HG03097 (cell line): ENCODE measurements at regions not wholly inside any gene's neighbourhood (a gene's known extent, or its start where the extent isn't known, plus 50 kb on each side); places are given as distances from the start of the nearest gene placed in this dataset.
A peak's percentile ranks its signal among the peaks of the same experiment; 100 is the strongest.
"Not testable (repeated sequence)": the region's sequence is repeated elsewhere in the genome, so short reads cannot be mapped to it uniquely, and the experiment has no call there.

Experiments
- ATAC-seq: cut with Tn5 transposase; IDR thresholded peaks from one replicate; pipeline ENCODE4 v1.9.1; 2021; ENCODE audit not compliant: unreplicated experiment, low FRiP score

DNA sequence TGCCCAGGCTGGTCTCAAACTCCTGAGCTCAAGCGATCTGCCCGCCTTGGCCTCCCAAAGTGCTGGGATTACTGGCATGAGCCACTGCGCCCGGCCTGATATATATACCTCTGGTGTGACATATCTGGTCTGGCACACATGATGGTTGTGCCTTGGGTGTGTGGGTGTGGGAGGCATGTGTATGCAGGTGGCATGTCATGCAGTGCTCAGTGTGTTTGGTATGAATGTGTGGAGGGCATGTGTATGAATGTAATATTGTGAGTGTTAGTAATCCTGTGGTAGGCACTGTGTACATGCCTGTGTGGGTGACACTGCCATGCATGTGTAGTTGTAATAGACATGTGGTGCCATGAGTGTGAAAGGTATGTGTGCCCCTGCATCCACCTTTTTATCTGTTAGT, 179.3 kb upstream of the GOT2 start:
- ATAC-seq, result no peak

DNA sequence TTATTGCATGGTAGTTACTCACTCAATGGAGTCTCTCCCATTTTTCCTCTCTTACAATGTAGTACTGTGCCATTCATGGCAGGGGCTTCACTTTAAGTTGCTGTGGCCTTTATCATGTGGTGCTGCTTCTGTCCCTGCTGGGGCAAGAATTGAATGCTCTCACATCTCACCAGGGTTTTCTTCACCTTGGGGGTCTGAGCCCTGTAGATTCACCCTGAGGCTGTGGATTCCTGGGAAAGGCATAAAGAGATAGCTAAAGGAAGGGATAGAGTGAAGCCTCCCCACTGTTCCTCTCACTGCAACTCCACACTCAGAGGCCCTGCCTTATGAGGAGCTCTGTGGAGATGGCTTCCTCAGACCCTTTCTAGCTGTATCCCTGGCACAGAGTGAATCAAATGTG, 178.5 kb upstream of the GOT2 start:
- no peak for ATAC-seq

DNA sequence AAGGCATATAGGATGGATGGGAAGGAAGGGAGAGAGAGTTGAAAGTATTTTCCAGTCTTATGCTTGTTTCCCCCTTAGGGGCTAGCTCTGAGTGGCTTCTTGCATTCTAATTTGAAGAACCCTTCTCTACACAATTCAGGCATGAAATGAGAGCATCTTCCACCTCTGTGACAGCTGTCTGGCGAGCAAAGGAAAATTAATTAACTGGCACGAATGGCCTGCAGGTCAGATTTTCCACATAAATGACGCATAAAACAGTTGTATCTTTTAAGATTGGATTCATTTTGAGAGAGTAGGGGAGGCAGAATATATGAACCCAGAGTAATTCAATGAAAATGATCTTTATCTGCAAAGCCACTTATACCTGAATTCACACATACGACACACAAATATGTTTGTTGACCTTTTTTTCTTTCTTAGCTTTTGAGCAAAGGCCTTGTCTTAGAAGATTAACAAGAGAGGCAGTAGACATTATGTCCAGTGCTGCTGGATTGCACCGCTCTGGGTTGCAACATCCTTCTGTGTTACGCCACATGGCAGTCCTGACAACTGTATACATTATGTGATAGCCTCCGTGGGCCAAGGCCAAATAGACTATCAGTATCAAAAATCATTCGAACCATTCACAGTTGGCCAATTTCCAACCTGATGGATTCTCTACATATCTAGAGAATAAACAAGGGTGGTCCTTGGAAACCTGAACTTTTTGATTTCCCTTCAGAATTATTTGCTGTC, 173.0 kb upstream of the GOT2 start:
- no peak for ATAC-seq

DNA sequence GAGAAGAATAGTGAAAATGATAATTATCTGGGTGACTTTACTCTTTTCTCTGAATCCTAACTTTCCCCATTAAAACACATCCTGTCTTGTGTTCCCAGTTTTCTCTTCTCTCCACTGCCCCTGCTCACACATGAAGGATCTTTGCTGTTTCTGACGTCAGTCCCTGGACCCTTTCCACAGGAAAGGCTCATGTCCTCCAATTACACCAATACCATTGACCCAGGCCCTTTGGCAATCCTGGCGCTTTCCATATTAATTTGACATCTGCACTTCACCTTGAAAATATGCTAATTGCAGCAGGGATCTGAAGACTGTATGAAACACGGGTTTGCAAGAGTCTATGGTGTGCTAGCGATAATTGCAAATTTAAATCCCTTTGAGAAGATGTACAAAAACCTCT, 170.2 kb upstream of the GOT2 start:
- ATAC-seq, result no peak

DNA sequence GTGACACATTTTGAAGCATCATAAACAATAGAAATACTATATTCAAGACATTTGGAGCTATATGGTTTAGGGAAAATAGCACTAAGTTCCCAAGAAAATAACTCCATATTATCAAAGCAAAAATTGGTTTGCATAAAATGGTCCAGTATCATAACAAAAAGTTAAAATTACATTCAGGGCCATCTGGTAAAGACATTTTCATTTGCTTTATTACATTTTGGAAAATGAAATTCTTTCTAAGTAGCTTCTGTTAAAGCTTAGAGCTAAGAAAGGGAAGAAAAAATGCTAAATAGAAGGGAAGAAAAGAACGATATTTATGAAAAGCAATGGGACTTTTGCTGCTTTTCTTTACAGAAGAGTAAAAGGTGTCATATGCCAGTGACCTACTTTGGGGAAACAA, 155.4 kb upstream of the GOT2 start:
- ATAC-seq, result no peak

DNA sequence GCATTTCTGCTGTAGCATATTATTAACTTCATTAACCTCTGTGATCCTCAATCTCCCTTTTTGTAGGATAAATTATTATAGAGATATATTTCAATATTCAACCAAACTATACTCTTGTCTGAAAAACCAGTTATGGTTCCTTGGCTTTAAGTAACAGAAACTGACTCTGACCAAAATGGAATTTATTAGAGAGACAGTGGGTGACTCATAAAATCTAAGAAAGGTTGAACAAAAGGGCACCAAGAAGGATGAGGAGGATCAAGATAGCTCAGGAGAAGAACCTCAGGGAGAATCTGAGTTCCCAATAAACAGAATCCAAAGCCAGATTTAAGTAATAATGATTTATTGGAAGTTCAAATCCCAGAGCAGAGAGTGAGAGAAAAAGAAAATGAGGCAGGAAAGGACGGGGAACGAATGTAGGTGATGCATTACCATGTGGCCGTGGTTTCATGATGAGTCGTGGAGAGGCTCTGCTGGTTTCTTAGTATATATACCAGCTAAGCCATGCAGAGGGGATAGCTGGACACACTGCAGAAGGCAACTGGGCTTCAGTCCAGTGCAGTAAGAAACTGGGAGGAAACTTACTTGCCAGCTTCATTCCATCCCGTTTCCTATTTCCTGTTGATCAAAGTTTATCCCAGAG, 151.5 kb upstream of the GOT2 start:
- peak; percentile 38 for ATAC-seq

DNA sequence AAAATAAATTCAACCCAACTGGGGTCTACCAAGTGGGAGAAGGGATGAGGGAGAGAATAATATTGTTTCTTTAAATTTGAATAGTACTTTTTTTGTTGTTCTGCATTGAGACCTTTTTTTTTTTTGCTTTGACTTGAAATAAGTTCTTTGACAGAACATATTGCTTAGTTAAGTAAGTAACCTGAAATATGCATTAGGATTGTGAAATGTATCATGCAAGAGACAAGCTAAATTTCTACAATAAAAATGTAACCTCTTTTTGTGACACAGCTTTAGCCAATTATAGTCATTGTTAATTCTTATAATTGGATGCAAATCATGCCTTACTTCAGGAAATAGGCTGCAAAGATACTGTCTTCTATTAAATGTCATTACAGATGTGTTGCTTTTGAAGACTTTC, 150.0 kb upstream of the GOT2 start:
- no peak for ATAC-seq

DNA sequence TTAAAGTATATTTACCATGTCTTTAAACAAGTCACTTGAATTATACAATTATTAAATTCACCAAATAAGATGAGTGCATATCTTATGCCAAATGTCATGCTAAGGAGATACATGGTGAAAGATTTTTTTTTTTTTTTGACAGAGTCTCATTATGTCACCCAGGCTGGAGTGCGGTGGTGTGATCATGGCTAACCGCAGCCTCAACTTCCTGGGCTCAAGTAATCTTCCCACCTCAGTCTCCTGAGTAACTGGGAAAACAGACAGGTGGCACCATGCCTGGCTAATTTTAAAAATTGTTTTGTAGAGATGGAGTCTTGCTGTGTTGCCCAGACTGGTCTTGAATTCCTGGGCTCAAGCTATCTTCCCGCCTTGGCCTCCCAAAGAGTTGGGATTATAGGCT, 149.0 kb upstream of the GOT2 start:
- ATAC-seq, result no peak

DNA sequence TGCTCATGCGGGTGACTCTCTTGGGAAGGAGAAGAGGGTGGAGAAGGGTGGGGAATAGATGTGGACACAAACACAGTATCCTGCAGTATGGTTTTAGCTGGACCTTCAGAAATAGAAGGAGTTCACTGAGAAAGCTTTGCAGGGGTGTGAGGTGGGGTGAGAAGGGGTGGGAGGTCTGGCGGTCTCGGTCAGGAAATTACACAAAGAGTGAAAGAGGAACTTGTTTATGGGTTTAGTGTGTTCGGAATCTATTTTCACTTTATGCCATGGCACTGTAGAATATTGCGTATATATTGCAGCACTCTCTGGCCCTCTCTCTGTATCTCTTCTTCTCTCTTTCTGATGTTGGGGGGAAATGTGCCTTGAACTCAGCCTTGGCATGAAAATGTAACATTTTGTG, 148.2 kb upstream of the GOT2 start:
- ATAC-seq, result peak; percentile 97

DNA sequence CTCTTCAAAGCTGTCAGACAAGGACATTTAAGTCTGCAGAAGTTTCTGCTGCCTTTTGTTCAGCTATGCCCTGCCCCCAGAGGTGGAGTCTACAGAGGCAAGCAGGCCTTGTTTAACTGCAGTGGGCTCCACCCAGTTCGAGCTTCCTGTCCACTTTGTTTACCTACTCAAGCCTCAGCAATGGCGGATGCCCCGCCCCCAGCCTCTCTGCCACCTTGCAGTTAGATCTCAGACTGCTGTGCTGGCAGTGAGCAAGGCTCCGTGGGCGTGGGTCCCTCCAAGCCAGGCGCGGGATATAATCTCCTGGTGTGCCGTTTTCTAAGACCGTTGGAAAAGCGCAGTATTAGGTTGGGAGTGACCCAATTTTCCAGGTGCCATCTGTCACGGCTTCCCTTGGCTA, 144.5 kb upstream of the GOT2 start:
- not testable (repeated sequence) for ATAC-seq

DNA sequence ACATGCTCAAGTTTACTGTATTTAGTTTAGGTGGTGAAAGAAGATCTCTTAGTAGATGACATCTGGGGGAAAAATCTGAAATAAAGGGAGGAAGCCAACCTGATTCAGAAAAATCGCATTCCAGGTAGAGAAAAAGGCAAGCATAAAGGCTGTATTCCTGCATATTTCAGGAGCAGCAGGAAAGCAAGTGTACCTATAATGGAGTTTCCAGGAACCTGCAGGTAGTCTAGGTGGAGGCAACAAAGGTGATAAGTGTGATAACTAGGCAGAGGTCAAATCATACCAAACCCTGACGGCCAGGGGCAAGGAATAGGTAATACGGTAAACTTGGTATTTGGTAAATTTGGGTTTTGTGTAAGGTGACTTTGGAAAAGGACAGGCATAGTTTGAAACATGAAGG, 132.8 kb upstream of the GOT2 start:
- no peak for ATAC-seq

DNA sequence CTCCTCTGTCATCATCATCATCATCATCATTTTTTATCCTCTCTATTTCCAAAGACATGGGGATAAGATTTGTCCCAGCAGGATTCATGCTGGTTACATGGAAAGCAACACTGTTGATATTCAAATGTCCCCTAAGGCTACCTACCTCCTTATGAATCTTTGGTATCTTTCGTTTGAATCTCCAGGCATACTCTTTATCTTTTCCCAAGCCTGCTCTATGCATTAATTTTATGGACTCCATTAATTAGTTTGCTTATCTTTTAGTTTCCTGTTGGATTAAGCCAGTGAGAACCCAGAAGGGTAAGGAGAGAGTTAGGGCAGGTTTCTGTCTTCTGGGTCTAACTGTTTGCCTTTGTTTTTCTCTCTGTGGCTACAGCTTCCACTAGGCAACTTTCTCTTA, 129.6 kb upstream of the GOT2 start:
- ATAC-seq, result no peak

DNA sequence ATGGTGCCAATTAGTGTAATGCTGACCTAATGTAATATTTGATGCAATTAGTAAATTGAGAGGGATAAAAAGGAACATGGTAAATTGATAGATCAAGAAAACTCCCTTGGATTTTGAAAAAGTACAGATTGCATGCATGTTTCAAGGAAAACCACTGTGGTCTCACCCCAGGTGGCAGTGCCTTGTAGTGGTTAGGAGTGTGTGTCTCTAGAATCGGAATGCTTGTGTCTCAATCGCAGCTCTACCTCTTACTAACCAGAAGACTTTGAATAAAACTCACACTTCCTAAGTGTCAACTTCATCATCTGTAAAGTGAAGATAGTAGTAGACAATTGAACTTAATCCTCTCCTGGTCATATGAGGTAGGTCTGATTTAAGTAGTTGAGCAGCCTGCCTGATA, 128.9 kb upstream of the GOT2 start:
- no peak for ATAC-seq

DNA sequence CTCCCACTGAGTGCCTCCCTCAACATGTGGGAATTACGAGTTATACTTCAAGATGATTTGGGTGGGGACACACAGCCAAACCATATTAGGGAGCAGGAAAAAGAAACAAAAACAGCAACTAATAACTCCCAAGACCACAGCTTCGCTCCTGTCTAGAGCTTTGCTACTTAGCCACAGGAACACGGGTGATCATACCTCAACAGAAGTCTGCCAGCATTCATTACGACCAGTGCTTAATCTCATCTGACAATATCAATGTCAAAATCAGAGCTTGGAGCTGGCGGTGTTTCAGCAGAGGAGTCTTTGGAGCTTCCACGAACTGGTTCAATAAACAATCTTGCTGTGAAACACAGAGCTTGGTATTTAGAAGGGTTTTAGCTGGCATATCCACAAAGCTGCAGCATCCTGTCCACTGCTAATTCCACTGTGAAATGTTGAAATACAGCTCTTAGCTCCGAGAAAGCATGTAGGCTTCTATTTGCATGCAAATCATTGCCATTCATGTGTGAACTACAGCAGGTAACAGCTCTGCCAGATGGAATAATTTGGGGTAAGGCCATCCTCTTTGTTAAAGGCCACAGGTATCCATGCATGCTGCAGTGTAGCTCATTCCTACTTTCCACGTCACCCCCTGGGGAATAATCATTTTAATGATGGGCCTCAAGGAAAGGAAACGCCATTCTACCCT, 128.4 kb upstream of the GOT2 start:
- ATAC-seq, result no peak

DNA sequence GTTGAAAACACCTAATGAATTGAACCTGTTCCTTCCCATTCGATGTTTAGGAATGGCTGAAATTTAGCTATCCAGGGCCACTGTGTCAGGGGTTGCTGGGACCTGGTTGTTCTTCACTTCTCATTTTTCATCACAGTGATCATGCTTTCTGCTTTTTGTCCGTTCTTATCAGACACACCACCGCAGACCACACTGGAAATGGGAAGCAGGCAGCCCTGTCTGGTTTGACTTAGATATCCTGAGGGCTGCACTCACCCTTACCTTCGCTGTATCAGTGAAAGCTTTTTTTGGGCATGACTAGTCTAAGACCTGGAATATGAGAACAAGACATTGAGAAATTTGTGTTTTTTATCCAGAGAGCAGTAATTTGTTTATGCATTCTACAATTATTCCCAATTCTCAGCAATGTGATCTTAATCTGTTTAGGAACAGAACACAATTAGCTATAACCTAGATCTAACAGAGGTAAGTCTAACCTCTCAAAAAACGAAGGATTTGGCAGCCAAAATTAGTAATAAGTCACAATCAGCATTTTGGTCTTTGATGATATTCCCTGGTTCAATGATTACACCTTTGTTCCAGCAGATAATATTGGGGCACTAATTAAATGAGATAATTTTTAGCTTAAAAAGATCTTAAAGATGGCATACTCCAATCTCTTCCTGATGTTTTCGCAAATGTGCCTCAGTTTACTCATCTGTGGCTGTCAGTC, 126.0 kb upstream of the GOT2 start:
- ATAC-seq, result no peak

DNA sequence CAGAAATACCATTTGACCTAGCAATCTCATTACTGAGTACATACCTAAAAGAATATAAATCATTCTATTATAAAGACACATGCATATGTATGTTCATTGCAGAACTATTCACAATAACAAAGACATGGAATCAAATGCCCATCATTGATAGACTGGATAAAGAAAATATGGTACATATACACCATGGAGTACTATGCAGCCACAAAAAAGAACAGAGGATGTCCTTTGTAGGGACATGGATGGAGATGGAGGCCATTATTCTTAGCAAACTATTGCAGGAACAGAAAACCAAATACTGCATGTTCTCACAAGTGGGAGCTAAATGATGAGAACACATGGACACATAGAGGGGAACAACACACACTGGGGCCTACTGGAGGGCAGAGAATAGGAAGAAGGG, 124.5 kb upstream of the GOT2 start:
- not testable (repeated sequence) for ATAC-seq

DNA sequence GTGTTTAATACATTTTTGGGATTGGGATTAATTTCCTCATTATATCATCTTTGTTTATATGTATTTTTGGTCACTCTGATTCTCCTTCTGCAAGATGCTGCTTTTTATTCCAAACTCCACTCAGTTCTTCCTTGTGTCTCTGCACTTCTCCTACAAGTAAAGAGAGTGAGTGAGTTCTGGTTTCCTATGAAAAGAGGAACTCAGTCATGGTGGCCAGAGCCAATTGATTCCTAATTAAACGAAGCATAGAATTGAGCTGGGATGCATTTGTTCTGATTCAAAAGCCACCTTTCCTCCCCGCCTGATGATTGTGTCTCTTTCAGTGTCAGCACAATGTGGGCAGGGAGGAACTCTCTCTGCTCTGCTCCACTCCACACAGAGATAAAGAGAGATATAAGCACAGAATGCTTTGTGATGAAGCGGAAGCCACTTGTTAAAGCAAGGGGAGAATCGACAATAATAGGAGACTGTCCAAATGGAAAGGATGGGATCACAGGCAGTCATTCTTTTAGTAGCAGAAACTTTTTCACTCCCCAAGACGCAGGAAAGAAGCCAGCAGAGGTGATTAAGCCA, 121.3 kb upstream of the GOT2 start:
- no peak for ATAC-seq

DNA sequence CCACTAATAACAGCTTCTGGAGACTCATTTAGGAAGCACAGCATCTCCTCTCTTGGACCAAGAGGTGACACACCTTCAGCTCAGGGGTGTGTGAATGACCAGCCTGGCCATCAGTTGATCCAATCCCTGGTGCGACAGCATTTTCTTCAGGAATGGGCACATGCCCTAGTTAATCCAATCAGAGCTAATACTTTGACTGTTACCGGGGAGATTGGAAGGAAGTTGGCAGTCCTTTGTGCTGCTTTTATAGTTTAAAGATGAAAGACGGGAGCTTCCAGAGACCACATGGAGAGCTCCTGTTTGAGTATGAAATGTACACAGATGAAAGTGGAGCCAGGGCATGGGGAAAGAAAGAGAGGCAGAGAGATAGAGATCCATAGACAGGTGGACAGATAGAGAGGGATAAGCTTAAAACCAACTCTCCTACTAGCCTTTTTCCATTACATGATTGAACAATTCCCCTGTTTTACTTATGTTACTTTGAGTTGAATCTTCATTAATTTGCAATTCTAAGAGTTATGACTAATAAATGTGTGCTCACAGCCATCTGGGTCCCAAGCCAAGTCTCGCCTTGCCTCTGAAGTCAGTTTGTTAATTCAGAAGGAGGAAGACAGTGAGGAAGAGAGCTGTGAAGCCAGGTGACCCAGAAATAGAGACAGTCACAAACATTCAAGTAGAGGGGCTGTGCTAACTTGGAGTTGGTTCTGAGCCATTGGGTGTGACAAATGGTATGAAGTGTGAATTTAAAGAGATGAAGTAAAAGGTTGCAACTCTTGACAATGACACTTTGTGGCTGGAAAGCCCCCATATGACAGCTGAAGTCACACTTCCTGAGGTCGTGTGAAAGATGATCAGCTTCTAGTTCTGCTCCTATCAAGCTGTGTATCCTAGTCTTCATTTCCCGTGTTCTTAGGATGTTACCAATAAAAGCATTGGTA, 120.0 kb upstream of the GOT2 start:
- peak; percentile 76 for ATAC-seq

DNA sequence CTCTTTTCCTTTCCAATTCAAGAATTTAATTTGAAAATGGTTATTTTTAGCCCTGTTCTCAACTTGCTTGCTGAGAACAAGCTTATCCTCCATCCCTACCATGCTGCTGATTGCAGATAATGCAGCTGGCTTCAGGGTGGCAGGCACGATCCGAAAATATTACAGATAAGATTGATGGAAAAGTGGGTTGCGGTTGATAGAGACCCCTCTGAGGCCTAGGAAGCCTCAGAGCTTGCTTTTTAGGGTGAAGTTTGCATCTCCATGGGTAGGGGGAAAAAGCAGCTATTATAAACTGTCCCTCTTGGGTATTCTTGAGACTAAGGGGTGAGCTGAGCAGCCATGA, 116.5 kb upstream of the GOT2 start:
- no peak for ATAC-seq

DNA sequence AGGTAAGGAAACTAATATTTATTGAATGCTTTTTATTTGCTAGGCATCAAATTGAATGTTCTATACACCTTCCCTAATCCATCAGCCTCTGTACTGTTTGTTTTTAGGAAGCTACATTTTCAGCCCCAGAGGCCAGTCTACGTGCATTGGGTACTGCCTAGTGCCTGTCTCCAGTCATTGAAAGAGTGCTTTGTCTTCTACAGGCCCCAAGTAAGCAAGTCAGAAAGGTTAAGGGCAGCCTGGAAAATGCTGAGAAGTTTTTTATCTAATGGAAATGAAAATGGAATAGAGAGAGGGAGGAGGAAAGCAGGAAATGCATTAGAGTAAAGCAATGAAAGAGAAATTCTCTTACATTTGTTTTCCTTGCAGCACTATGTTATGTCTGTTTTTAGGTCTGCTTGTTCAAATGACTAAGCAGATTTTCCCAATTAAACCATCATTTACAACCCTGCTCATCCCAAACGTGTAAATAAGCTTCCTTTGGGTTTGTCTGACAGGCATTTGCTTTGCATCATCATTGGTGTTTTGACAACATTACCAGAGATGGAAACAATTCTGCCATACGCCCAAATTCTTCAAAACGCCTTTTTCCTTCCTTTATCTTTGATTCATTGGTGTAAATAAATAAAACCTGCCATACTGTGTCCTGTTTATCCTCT, 116.0 kb upstream of the GOT2 start:
- ATAC-seq, result no peak
